HEK293T (cell line): ENCODE measurements at regions not wholly inside any gene's neighbourhood (a gene's known extent, or its start where the extent isn't known, plus 50 kb on each side); places are given as distances from the start of the nearest gene placed in this dataset.

ENCODE experiments used
- CTCF ChIA-PET: fragments of 350-600 bp; formaldehyde crosslinking; extraction: SDS; loops from one replicate; lab custom pipeline; 2021; ENCODE audit warnings: antibody characterized with exemption, inconsistent platforms; lab: Yijun Ruan, JAX
- POLR2A ChIA-PET: fragments of 350-600 bp; formaldehyde crosslinking; extraction: SDS; loops from one replicate; lab custom pipeline; 2020; ENCODE audit warnings: antibody characterized with exemption, inconsistent platforms; lab: Yijun Ruan, JAX
- DNase-seq: peaks from one replicate; pipeline ENCODE4 v3.0.0; 2012; ENCODE audit warnings: mixed read lengths; ENCODE audit errors: extremely low spot score
- ARNT ChIP-seq: fragments of 450-650 bp; IDR thresholded peaks from 2 replicates; pipeline ENCODE4 v1.6.1; 2017; ENCODE audit warnings: mild to moderate bottlenecking
- BHLHE40 ChIP-seq: fragments of 450-650 bp; IDR thresholded peaks from 2 replicates; pipeline ENCODE4 v1.6.1; 2016; ENCODE audit warnings: mild to moderate bottlenecking, moderate library complexity, borderline replicate concordance
- CTBP1 ChIP-seq: fragments of 450-650 bp; IDR thresholded peaks from 2 replicates; pipeline ENCODE4 v1.6.1; 2016; ENCODE audit warnings: borderline replicate concordance
- ELF4 ChIP-seq: fragments of 450-650 bp; IDR thresholded peaks from 2 replicates; pipeline ENCODE4 v1.6.1; 2017; ENCODE audit warnings: antibody characterized with exemption
- FOXA1 ChIP-seq: fragments of 450-650 bp; IDR thresholded peaks from 2 replicates; pipeline ENCODE4 v1.6.1; 2016; ENCODE audit warnings: mild to moderate bottlenecking
- FOXK2 ChIP-seq: fragments of 450-650 bp; IDR thresholded peaks from 2 replicates; pipeline ENCODE4 v1.6.1; 2016; ENCODE audit warnings: mild to moderate bottlenecking
- FOXM1 ChIP-seq: fragments of 450-650 bp; IDR thresholded peaks from 2 replicates; pipeline ENCODE4 v1.6.1; 2017; ENCODE audit warnings: mild to moderate bottlenecking, borderline replicate concordance
- HDGF ChIP-seq: fragments of 450-650 bp; IDR thresholded peaks from 2 replicates; pipeline ENCODE4 v1.6.1; 2017; ENCODE audit warnings: antibody characterized with exemption, borderline replicate concordance
- L3MBTL2 ChIP-seq: fragments of 450-650 bp; conservative IDR thresholded peaks from 2 replicates; pipeline ENCODE4 v1.6.1; 2016; ENCODE audit warnings: mild to moderate bottlenecking
- LEF1 ChIP-seq: fragments of 450-650 bp; IDR thresholded peaks from 2 replicates; pipeline ENCODE4 v1.6.1; 2017; ENCODE audit warnings: mild to moderate bottlenecking, borderline replicate concordance
- NFRKB ChIP-seq: fragments of 450-650 bp; IDR thresholded peaks from 2 replicates; pipeline ENCODE4 v1.6.1; 2016; ENCODE audit warnings: mild to moderate bottlenecking, moderate library complexity
- SP1 ChIP-seq: fragments of 450-650 bp; IDR thresholded peaks from 2 replicates; pipeline ENCODE4 v1.6.1; 2017
- SUZ12 ChIP-seq: fragments of 450-650 bp; IDR thresholded peaks from 2 replicates; pipeline ENCODE4 v1.6.1; 2016; ENCODE audit warnings: mild to moderate bottlenecking
- TARDBP ChIP-seq: fragments of 450-650 bp; IDR thresholded peaks from 2 replicates; pipeline ENCODE4 v1.6.1; 2016
- ZNF384 ChIP-seq: fragments of 450-650 bp; IDR thresholded peaks from 2 replicates; pipeline ENCODE4 v1.6.1; 2016
- TF ChIP-seq, protein P1 (sequence below): fragments of 450-650 bp; IDR thresholded peaks from 2 replicates; pipeline ENCODE4 v1.6.1; 2016

DNA sequence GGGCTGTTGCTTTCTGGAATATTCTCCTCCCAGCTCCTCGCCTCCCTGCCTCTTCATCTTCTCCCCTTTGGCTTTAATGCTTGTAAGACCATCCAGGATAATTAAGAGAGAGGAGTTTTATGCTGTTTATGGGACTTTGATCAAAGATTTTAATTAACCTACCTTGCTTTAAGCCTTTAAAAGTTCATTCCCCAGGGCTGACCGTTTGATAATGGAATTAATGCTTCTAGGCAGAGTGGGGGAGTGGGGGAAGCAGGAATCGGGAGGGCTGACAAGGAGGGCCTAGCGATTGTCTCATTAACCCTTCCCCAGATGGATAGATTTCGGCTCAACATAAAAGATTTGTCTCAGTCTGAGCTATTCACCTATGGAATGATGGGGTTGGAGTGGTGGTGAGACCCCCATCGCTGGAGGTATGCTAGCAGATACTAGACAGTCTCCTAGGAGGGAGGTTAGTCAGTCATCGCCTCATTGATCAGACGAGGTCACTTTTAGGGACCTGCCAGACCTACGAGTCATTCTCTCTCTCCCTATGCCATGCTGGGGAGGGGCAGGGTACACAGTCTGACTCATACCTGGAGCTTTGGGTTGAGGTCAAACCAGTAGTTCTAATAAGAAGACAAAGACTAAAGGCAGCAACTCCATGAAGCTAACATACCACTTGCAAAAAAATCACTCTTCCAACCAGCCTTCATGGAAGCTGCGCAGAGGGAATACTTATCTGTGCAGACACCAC, 236.6 kb upstream of the NLRP1 start:
- CTCF ChIA-PET = no interaction called here
- TF ChIP-seq BHLHE40 = no peak
- no peak for TF ChIP-seq ARNT
- TF ChIP-seq HDGF = no peak
- no peak for TF ChIP-seq NFRKB
- TF ChIP-seq LEF1 = no peak
- no peak for TF ChIP-seq SP1
- TF ChIP-seq SUZ12 = no peak
- no peak for TF ChIP-seq ELF4
- TF ChIP-seq ZNF384 = no peak
- no peak for TF ChIP-seq FOXM1

DNA sequence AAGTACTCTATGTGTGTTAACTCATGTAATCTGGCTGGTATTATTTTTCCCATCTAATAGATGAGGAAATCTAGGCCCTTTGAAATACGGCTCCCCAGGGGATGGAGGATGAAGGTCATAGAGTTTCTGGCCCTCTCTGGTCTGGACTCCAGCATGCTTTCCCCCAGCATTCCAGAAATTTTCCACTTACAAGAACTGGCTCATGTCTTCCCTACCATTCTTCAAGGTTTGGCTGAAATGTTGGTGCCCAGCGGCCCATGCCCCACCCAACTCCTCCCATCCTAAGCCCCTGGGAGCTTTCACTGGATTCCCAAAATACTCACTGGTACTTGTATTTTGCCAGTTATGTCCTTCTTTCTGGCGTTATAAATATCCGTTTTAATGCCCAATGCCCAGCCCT, 237.5 kb upstream of the NLRP1 start:
- ChIA-PET POLR2A (no interaction called here), CTCF (no interaction called here)
- TF ChIP-seq FOXK2 = no peak
- no peak for DNase-seq

More for the DNA sequence above, 236.6 kb upstream of the NLRP1 start:
- DNase-seq = no peak
- POLR2A ChIA-PET = no interaction called here

DNA sequence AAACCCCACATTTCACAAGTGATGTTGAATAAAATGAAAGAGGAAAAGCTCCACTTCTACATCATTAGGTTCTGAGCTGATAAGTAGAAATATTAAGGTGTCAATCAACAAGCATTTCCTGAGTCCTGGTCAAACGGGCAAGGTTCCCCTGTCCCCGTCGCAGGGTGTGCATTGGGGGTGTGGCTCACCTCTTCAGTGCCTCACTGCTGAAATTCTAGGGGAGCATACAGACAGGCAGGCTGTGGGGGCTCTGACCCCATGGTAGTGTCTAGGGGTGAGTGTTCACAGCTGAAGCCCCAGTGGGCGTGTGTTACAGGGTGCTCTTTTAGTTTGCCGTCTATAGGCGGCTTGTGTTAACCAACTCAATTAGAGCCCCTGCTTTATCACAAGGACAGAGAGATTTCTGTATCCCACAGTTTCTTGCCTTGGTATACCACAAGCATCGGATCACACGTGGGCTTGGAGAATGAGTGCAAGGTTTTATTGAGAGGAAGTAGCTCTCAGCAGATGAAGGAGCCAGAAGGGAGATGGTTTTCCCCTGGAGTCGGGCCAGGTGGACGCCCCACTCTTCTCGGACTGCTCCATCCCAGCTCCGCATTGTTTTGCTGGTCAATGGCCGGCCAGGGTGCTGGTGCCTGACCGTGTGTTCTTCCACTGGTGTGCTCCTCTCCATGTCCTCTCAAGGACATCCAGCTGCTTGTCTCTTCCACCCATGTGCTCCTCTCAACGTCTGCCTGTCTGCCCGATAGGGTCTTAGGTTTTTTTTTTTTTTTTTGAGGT, 238.2 kb upstream of the NLRP1 start:
- ChIA-PET CTCF (no interaction called here), POLR2A (no interaction called here)
- no peak for TF ChIP-seq ZNF384
- no peak for TF ChIP-seq BHLHE40
- TF ChIP-seq SUZ12 = no peak
- no peak for TF ChIP-seq HDGF
- TF ChIP-seq, protein P1, sequence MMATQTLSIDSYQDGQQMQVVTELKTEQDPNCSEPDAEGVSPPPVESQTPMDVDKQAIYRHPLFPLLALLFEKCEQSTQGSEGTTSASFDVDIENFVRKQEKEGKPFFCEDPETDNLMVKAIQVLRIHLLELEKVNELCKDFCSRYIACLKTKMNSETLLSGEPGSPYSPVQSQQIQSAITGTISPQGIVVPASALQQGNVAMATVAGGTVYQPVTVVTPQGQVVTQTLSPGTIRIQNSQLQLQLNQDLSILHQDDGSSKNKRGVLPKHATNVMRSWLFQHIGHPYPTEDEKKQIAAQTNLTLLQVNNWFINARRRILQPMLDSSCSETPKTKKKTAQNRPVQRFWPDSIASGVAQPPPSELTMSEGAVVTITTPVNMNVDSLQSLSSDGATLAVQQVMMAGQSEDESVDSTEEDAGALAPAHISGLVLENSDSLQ = no peak
- TF ChIP-seq FOXK2 = no peak
- TF ChIP-seq NFRKB = no peak
- TF ChIP-seq FOXA1 = no peak
- DNase-seq = no peak

DNA sequence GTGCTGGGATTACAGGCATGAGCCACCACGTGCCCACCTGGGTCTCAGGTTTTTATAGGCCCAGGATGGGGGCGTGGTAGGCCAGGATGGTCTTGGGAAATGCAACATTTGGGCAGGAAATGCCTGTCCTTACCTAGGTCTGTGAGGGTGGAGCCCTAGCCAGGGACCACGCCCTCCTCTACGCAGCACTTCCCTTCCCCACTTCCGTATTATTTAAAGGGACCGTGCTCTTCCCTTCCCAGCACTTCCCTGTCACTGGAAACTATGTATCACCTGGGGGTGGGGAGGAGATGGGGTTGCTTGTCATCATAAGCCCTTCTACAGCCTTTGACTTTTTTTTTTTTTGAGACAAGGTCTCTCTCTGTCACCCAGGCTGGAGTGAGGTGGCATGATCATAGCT, 238.9 kb upstream of the NLRP1 start:
- ChIA-PET POLR2A (no interaction called here), CTCF (interaction anchor here (0.6 kb wide), 1 partner anchor 37 kb away, joined by 3 read pairs; no protein-coding TSS in a partner anchor)
- TF ChIP-seq ELF4 (no peak), SP1 (no peak), TARDBP (no peak), ARNT (no peak), HDGF (no peak), FOXK2 (no peak), L3MBTL2 (no peak), LEF1 (no peak), ZNF384 (no peak), FOXM1 (no peak), CTBP1 (no peak), SUZ12 (no peak), FOXA1 (no peak), BHLHE40 (no peak), NFRKB (no peak)
- TF ChIP-seq, protein P1 = no peak
- DNase-seq = no peak

DNA sequence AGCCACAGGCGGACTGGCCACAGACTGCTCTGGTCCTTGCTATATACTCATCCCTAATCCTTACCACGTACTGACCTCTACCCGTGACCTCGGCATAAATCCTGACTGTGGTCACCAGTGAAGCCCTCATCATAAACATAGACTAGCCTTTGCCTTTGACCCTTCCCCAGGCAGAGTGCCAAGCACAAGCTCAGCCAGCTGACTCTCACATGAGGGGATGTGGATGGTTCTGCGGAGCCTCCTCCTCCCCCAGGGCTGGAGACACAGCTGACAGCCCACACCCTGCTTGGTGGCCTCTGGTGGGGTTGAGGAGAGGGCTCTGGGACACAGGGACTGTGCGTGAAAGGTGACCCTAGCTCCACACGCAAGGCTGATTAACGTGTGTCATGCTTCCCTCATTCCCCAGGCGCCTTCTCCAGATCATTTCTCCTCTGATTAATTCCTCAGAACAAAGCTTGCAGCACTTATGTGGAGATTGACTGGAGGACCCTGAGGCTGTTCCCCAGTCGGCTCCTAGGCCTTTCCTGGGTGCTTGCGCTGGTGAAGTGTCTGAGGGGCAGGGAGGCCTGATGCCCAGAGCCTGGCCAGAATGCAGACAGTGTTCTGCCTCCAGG, 241.5 kb upstream of the NLRP1 start:
- DNase-seq = no peak
- TF ChIP-seq SP1 (no peak), TARDBP (no peak)
- TF ChIP-seq, protein P1 = no peak
- CTCF ChIA-PET = no interaction called here
- POLR2A ChIA-PET = no interaction called here

DNA sequence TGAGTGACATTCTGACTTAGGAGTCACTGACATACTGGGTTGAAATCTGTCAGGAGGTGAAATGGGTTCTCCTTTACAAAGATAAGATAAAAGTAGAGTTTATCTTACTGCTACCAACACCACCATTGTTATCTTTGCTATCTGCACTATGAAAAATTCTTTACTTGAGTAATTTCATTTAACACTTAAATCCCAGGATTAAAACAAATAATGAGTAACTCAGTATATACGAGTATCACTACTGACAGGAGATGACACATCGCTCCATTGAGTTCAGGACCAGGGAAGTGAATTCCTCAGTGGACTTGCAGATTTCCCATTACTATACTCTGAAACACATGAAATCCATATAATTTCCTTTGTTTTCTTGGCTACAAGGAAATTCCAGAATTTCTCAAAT, 242.1 kb upstream of the NLRP1 start:
- TF ChIP-seq NFRKB (no peak), TARDBP (no peak), FOXK2 (no peak), SUZ12 (no peak), SP1 (no peak), CTBP1 (no peak), FOXM1 (no peak), HDGF (no peak), ZNF384 (no peak)
- TF ChIP-seq, protein P1 = no peak
- POLR2A ChIA-PET = no interaction called here
- no peak for DNase-seq
- CTCF ChIA-PET = no interaction called here
